ENCODE measurements at regions not wholly inside any gene's neighbourhood (a gene's known extent, or its start where the extent isn't known, plus 50 kb on each side); places are given as distances from the start of the nearest gene placed in this dataset.

DNA sequence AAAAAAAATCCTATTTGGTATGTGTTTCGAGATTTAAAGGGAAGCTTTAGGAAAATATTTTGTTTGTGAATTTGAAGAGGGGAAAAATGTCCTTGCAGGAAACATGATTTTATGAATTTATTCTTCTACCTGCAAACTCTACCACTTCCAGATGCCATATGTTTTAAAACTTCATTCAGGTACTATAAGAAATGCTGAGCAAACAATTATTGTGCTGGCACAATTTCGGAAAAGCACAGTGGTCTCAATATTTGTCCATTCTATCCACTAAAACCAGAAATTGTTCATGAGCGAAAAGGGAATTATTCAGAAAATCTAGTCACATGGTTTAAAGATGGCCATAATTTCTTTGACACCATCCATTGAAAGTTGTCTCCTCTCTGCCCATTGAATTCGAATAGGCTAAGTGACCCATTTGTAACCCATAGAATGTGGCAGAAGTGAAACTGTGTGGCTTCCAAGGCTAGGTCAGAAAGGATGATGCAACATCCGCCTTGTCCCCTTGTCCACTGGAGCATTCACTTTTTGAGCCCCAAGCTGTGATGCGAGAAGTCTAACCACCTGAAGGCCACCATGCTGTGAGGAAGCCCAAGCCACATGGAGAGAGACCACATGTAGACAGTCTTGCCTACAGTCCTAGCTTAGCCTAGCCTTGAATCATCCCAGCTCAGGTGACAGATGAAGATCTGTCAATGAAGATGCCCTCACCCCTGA lies 189.8 kb upstream of the PRKCQ start:
- no peak for DNase-seq (ENCODE audit: low read depth)

DNA sequence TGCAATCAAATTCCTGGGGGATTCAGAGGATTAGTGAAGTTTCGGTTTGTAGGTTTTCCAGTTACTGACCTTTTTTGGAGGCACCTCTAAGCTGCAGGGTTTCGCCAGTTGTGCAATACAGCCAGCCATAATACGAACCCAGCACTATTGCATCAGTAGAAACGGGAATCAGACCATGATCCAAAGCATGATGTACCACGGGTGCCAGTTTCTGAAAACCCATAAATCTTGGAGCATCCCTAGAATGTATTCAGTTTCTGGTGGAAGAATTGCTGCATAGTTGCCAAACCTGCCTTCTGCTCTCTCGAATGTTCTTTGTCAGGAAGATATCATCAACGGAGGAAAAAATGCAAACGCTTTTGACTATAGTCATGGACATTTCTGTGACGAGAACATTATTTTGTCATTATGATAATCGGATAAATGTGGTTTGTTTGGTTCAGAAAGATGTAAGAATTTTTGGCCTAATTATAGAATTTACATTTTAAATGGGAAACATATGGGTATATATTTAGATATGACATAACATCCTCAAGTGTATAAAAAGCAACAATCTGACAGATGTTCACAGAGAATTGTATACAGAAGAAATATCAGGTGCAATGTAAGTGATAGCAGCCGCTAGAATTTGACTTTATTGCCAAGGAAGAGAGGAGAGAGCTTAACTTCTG lies 186.2 kb upstream of the PRKCQ start:
- no peak for DNase-seq (ENCODE audit: low read depth)

DNA sequence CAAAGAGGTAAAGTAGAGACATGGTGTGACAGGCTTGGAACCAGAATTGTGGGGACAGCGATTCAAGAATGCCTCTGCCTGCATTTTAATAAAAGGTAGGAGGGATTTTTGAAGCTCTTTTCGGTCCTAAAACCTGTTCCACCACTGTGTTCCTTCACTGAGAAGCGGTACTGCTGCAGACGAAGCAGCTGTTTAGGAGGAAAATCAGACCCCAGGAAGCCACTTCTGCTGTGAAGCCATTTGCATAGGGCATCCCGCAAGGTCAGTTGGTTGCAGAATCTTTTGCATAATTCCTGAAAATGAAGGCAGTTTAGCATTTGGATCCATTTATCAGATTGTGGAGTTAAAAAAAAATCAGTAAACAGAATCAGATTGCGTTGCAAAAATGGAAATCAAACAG lies 183.3 kb upstream of the PRKCQ start:
- DNase-seq (ENCODE audit: low read depth): no peak

DNA sequence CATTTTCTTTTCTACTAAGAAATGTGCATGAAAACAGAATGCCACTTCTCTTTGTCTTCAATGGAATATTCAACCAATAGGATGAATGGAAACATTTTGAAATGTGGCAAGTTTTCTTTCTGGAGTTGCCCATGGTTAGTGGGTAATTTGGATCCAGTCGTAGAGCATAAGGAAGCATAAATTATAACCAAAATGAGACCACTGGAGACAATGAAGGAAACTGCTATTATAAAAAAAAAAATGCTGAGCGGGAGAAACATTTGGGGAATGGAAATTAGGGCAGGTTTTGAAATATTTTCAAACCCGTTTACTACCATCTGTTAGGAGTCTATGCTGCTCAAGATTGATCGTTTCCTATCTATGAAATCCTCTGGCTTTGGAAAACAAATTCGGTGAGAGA lies 182.9 kb upstream of the PRKCQ start:
- no peak for DNase-seq (ENCODE audit: low read depth)

DNA sequence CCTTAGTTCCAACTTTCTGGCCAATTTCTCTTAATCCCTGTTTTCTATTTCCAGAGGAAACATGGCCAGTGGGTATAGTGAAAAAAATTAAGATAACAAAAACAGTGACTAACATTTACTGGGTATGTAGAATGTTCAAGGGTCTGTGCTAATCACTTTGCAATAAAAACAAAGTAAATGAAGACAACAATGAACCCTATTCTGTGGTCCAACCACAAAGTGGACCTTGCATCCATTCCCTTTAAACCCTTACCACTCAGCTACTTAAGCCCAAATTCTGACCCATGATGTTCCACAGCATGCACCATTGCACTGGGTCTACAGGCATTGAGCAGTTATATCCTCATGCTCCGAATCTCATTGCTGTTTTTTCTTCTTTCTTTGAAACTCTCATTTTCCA lies 179.9 kb upstream of the PRKCQ start:
- DNase-seq (ENCODE audit: low read depth): no peak

DNA sequence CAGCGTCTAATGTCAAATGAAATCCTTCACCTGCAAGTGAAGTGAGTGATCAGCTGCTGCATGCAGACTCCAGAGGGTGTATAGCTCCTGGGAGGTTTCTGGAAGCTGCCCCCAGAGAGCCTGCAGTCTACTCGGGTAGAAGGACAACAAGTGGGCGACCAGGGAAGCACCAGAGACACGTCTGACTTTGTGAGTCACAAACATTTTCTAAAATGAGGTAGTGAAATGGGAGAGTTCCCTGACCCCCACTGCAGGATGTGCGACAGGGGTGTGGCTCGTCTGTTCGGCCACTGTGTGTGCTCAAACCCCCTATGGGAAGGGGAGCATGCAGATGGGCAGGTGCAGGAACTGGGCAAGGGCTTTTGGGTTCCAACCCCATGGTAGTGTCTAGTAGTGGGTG lies 177.1 kb upstream of the PRKCQ start:
- no peak for DNase-seq (ENCODE audit: low read depth)

DNA sequence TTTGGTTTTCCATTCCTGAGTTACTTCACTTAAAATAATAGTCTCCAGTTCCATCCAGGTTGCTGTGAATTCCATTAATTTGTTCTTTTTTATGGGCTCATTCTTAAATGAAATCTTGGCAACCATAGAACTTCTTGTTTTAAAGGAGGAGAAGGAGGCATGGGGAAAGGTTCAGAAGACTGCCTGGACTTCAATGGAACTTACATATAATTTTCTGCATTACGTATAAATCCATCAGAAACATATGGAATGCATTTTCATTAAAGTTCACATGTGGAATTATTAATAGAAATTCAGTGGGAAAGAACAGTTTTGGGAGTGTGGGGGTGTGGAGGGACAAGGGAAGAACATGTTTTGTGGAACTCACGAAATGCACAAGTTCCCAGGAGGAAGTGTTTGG lies 176.6 kb upstream of the PRKCQ start:
- no peak for DNase-seq (ENCODE audit: low read depth)

DNA sequence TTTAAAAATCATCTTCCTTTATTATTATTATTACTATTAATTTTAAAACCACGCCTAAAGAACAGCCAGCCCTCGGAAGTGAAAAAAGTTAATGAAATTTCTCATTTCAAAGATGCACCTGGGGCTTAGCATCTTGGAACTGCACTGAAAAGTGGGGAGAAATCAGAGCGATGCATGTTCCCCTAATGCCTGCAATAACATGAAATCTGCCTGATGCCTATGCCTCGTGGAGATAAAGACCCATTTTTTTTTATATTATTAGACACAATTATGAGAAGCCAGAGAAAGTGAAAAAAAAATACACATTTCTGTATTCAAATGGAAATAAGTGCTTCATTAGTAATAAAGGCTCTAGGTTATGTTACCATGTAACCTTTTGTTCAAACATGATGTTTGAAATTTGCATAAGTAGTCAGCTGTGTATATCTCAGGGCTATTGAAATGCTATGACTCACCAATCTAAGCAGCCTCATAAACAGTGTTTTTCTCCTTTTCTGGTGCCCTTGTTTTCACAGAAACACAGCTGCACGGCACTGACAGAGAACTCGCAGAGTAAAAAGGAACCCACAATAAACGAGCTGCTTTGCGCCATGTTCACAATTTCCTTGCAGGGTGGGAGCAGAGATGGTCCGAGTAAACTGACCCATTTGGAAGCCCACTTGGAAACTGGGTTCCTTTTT lies 175.8 kb upstream of the PRKCQ start:
- no peak for DNase-seq (ENCODE audit: low read depth)

DNA sequence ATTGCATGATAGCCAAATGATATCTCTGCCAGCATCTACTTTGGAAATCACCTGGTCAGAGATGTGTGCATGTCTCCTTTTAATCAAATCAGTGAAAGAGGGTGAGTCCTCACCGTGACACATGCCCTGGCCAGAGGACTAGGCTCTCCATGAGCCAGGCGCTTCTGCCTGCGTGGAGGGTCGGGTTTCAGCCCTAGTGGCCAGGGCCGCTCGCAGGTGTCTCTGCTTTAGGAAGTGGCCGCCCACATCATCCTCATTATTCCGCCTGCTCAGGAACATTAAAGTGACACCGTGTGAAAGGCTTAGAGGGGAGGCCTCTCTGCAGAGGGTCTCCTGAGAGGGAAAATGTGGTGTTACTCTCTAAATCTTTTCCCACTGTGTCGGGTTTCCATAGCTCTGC lies 173.6 kb upstream of the PRKCQ start:
- DNase-seq (ENCODE audit: low read depth): no peak

DNA sequence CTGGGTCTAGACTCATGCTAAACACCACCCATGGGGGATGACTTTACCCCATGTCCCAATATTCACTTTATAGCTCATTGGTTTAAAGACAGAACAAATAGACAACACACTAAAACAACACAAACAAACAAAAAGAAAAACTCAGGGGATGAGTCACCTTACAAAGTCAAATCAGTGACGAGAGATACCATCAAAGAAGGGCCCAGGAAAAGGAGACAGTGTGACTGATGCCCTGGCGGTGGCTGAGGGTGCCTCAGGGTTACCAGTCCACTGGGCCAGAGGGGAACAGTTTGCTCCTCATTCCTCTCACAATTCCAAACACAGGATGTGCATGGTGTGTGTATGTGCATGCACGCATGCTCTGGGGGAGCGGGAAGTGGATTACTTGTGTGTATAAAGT lies 171.3 kb upstream of the PRKCQ start:
- DNase-seq (ENCODE audit: low read depth): no peak

DNA sequence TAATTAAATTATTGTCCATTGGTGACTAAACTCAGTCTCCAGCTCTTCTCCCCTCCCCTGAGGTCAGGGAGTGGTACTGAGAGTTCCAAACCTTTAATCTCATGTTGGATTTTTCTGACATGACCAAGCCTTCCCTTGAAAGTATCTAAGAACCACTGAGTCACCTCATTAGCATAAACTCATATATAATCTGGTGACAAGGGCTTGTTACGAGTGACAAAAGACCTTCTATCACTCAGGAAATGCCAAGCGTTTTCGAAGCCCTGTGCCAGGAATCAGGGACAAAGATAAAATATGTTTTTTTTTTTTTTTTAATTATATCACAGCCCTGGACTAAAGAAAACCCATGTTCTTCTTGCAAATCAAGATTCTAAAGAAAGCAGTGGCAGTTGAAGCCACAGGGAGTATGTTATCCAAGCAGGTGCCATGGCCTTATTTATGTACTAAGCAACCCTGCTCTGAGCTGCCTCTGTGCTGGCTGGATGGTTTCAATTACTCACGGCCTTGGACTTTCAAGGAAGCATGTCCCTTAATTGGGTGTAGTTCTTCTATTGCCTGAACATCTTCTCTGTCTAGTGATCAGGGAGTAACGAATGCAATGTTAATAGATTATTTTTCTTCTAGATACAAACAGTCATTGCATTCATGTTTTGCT lies 169.0 kb upstream of the PRKCQ start:
- DNase-seq (ENCODE audit: low read depth): no peak

DNA sequence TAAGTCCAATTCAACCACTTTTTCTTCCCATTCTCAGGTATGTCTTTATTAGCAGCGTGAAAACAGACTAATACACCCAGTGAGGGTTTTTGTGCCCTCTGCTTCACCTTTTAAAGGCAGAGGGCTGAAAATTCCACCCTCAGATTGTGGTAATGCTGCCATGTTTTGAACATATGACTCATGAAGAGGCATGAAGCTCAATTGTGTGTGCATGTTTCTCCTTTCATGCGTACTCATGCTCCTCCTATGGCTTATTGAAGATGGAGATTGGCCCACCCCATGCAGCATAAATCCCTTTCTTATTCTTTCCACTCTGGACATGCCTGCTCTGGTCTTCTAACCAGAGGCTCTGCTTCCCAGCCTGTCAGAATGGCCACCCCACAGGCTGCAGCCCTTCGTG lies 168.0 kb upstream of the PRKCQ start:
- no peak for DNase-seq (ENCODE audit: low read depth)

DNA sequence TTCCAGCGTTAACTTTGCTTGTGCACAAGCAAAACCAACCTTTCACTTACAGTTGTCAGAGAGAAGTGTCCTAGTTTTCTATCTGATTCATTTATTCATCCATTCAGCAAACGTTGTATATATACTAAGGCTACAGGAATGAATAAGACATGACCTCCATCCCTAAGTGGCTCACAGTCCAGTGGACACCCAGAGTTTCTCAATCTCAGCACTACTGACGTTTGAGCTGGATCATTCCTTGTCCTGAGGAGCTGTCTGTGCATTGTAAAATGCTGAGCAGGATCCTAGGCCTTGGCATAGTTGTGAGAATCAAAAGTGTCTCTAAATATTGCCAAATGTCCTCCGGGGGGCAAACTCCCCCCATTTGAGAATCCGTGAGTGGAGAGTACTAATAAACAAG lies 166.7 kb upstream of the PRKCQ start:
- no peak for DNase-seq (ENCODE audit: low read depth)

DNA sequence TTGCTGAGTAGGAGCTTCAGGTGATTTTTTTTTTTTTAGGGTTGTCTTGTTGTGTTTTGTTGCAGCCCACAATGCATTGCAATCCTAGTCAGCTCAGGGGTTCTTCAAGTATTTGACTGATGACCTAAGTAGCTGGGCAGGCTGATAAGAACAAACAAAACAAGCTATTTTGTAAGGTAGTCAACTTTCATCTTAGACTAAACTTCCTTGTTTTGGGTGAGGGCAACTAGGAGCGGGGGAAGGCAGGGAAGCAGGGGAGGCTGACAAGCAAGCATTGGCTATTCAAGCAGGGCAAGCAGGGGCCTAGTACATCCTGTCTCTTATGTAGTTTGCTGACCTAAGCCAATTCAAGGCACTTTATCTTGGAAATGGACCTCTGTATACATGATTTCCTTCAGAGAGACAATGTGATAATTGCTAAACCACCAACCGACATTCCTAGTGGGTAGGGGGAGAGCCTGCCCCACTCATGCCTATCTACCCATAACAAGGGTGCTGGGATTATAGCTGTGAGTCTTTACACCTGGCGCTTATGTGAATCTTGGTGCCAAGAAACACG lies 163.3 kb upstream of the PRKCQ start:
- no peak for DNase-seq (ENCODE audit: low read depth)

DNA sequence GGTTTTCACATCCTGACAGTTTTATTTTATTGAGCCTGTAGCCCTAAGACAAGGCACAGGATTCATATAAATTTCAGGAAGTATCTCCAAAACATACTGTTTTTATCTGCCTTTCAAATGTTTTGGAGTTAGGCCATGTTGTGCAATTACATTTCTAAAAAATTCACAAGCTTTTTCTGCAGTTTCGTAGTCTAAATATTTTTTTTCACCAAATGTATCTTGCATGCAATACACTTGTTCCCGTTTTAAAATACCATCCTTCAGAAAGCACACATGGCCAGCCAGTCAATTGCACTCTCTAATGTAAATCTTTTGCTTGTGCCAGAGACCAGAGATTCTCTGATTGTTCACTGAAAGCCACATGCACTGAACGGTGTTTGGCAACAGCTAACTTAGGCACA lies 161.5 kb upstream of the PRKCQ start:
- DNase-seq (ENCODE audit: low read depth): no peak

DNA sequence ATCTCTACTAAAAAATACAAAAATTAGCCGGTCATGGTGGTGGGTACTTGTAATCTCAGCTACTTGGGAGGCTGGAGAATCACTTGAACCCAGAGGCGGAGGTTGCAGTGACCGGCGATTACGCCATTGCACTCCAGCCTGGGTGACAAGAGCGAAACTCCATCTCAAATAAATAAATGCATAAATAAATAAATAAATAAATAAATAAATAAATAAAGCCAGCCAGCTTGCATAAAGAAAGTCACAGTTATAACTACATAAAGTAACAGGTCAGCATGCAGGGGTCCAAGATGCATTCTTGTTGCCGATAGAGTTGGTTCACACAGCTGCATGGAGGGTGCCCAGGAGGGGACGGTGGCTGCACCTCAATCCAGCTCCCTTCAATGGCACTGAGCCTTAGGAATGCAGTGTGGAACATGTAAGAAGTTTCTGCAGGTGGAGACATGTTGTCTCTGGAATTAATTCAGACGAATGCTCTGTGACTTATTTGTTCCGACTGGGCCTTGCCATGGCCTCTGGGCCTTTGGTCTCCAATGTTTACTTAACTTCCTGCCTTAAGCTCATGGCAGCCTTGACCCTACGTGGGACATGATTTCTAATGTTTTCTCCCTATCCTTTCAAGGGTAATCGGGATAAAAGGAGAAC lies 159.6 kb upstream of the PRKCQ start:
- no peak for DNase-seq (ENCODE audit: low read depth)

DNA sequence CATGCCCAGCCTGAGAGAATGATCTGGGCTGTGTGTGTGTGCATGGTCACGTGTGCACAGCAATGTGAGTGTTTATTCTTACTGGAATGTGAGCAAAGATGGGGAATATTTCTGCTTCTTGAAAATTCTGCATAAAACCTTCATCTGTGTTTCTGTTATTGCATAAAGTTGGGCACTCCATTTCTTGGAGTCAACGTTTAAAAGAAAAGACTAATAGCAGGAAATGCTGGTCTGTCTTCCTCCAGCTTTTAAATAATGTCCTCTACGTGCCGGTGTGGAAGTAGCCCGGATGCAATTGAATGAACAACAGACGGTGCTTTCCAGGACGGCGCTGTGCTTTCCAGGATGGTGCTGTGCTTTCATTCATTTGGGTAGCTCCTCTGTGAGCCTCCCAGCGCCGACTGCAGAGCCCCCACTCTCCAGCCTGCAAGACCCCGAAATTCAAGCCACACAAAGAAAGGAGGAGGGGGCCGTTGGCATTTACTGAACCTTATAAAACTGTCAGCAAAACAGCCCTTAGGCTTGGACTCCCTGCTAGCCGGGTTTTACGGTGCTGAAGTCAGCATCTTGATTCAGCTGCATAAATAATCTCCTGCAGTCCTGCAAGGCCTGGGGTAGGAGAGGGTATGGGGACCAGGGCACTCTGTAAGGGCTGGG lies 158.2 kb upstream of the PRKCQ start:
- no peak for DNase-seq (ENCODE audit: low read depth)

DNA sequence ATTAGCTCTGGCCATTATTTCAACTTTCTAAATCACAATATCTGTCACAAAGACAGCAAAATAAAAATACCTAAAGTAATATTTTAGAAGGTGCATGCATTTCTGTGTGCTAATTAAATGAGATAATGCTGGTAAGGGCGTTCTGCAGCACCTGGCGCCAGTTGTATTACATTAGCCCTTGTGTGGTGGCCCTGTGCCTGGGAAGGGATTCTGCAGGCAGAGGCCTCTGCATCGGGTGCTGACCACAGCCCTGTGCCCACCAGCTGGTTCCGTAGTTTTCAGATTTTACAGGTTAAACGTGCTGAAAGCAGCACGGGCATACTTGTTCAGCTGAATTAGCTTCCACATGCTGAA lies 157.7 kb upstream of the PRKCQ start:
- no peak for DNase-seq (ENCODE audit: low read depth)

DNA sequence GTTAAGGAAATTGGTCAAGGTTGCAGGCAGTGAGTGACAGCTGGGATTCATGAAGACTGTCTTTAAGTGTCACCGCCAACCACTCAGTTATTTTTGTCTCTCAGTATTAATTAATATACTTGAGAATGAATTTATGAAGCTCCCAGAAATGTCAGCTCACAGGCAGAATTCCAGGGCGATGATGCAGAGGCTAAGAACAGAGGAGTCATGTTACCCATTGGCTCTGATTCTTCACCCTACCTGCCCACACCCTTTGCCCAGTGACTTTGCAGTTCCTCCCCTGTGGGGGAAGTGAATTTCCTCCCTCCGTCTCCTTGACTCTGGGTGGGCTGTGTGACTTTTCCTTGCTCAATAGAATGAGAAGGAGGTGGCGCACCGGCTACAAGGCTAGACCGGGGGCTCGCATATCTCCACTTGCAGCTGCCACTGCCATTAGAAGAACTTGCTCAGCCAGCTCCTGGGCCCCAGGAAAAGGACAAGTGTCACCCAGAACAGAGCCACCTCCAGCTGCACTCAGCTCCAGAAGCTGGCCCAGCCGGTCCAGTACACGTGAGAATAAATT lies 157.1 kb upstream of the PRKCQ start:
- no peak for DNase-seq (ENCODE audit: low read depth)

DNA sequence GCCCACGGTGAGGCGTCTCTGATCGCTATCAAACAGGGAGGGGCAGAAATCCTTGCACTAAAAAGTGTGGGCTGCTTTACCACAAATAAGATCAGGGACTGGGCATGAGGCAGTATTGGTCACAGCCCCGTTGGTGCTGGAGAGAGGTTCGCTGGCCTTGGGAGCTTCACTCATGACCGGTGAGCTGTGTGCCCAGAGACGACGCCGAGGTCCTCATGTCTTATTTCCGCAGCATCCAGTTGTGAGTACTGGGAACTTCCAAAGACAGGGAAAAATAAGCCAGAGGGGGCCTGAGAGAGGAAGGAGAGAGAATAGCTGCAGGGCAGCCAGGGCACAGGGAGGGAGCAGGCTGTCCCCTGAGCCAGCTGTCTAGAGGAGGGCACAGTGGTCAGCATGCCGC lies 154.2 kb upstream of the PRKCQ start:
- DNase-seq (ENCODE audit: low read depth): no peak

DNA sequence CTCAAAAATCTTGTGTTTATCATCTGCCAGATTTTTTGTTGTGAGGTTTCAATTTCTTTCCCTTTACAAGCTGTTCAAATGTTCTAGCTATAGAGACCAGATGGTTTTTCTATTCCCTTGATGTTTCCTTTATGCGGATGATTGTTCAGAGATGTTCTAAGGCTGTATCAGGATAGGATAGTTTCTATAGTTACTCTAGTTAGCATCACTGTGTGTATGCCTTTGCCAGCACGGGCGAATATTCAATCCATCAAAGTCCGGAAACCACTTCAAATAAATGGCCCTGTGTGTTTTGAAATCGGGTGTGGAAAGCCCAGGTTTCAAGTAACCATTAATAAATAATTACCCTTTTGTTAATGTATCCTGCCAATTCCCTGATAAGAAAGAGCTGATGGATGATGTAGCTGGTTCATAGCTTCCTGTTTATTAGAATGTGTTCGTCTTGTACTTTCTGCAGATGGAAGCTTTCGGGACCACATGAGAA lies 149.8 kb upstream of the PRKCQ start:
- no peak for DNase-seq (ENCODE audit: low read depth)
